ENCODE measurements at regions not wholly inside any gene's neighbourhood (a gene's known extent, or its start where the extent isn't known, plus 50 kb on each side); places are given as distances from the start of the nearest gene placed in this dataset.

DNA sequence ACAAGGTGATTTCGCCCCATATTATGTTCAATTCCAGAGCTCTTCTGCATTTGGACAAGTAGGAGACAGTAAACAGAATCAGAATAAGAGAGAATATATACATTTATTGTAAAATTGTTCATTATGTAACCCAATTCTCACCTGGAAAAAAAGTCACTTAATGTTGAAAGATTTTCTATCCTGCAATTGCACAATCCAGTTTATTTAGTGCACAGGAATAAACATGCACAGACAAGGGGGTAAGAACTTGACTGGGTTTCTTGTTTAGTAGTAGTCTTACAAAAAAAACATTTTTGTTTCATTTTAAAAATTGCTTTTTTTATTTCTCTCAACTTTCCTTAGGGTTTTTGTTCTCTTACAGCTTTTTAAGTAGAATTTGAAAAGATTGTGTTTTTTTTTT is 126.6 kb downstream of the SAMD9 start:
- ChIA-PET CTCF (no interaction called here), POLR2A (no interaction called here)
- no peak overlapping the region for H3K4me3 ChIP-seq (ENCODE audit: low read depth, low read length)
- no peak for DNase-seq (ENCODE audit: low read depth, low spot score)
- no peak for TF ChIP-seq CTCF (IDR thresholded peaks at IDR 0.05; ENCODE audit: insufficient read depth, low read length, missing control alignments)

DNA sequence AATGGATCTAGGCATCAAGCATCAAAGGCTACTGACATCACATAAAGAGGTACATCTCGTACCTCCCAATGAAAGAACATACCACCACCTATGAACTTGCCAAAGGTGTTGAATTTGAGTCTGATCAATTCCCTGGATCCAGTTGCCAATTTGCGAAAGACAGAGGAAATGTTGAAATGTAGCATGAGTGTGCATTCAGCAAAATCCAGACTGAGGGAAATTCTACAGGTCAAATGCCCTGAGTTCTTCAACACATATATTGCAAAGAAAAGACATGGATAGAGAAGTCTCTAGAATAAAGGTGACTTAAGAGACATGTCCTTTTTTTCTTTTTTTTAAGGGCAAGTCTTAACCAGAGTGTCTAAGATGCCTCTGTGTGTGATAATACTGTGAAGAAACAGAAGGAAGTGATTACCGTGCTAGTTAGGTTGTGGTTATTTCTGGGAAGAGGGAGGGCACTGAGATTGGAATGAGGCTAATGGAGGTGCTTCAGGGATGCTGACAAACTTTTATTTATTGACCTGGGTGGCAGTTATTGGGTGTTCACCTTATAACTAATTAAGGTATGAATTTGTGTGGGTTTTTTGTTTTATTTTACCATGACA is 128.7 kb downstream of the SAMD9 start:
- H3K4me3 ChIP-seq (ENCODE audit: low read depth, low read length), result no peak overlapping the region
- no peak for DNase-seq (ENCODE audit: low read depth, low spot score)
- TF ChIP-seq CTCF (IDR thresholded peaks at IDR 0.05; ENCODE audit: insufficient read depth, low read length, missing control alignments), result no peak
- POLR2A ChIA-PET, result interaction anchor here (1.0 to 2.6 kb wide), 2 partner anchors 27 to 55 kb away, joined by 5 to 9 read pairs; no protein-coding TSS in a partner anchor
- CTCF ChIA-PET, result interaction anchor here (0.8 to 2.3 kb wide), 3 partner anchors 9 to 22 kb away, joined by 3 to 8 read pairs (median 3); no protein-coding TSS in a partner anchor

GRCh38 chr7:92988051-92988450 is 129.7 kb downstream of the SAMD9 start:
- peak; percentile 30 for TF ChIP-seq CTCF (IDR thresholded peaks at IDR 0.05; ENCODE audit: insufficient read depth, low read length, missing control alignments)
- ChIA-PET CTCF (interaction anchor here (0.7 to 2.3 kb wide), 6 partner anchors 9 to 368 kb away, joined by 3 to 8 read pairs (median 3); no protein-coding TSS in a partner anchor), POLR2A (interaction anchor here (1.0 to 2.6 kb wide), 4 partner anchors 23 to 151 kb away, joined by 4 to 9 read pairs (median 5); partner anchors contain the start of gene CDK6)
- DNase-seq (ENCODE audit: low read depth, low spot score), result no peak
- H3K4me3 ChIP-seq (ENCODE audit: low read depth, low read length), result no peak overlapping the region

DNA sequence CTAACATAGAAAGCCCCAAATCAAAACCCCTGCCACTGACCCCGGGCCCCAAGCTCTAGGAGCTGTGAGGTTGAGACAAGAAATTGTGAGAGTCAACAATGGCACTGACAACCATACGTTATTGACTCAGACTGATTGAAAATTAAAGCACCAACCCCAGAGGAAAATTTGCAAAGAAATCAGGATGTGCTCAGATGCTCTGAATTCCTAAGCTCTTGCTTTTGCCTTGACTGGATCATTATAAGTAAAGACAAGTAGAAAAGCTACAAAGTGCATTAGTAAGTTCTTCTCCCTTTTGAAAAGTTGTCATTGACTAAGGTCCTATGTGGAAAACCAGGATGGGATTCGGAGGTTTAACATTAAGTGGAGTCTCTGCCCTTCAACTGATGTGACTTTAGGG is 130.2 kb downstream of the SAMD9 start:
- TF ChIP-seq CTCF (IDR thresholded peaks at IDR 0.05; ENCODE audit: insufficient read depth, low read length, missing control alignments), result no peak
- ChIA-PET POLR2A (interaction anchor here (1.4 to 2.6 kb wide), 3 partner anchors 24 to 151 kb away, joined by 4 to 9 read pairs (median 5); partner anchors contain the start of gene CDK6), CTCF (interaction anchor here (0.7 to 2.3 kb wide), 7 partner anchors 8 to 375 kb away, joined by 3 to 8 read pairs (median 3); no protein-coding TSS in a partner anchor)
- DNase-seq (ENCODE audit: low read depth, low spot score), result no peak
- no peak overlapping the region for H3K4me3 ChIP-seq (ENCODE audit: low read depth, low read length)

DNA sequence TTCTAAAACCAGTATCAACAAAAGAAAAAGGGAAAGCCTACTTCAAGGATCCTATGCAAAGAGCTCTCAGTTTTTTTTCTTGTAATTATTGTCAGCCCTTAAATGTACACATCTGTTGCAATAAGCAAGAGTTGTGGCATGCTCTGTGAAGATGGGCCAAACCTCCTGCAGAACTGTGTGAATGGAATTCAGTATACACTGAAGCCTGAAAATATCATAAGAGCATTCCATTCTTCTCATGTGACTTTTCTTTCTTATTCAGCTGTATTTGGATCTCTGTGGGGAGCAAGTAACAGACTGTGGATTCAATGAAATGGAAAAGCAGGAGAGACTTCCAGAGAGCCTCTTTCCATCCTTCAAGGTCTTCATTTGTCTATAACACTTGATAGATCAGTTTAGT is 130.7 kb downstream of the SAMD9 start:
- ChIA-PET POLR2A (interaction anchor here (1.4 to 2.6 kb wide), 3 partner anchors 24 to 150 kb away, joined by 4 to 9 read pairs (median 5); partner anchors contain the start of gene CDK6), CTCF (interaction anchor here (0.6 to 2.3 kb wide), 8 partner anchors 18 to 375 kb away, joined by 3 to 8 read pairs (median 4); no protein-coding TSS in a partner anchor)

More for the DNA sequence above, 130.7 kb downstream of the SAMD9 start:
- TF ChIP-seq CTCF (IDR thresholded peaks at IDR 0.05; ENCODE audit: insufficient read depth, low read length, missing control alignments), result no peak
- no peak overlapping the region for H3K4me3 ChIP-seq (ENCODE audit: low read depth, low read length)
- DNase-seq (ENCODE audit: low read depth, low spot score), result peak; percentile 88
